ENCODE measurements at regions not wholly inside any gene's neighbourhood (a gene's known extent, or its start where the extent isn't known, plus 50 kb on each side); places are given as distances from the start of the nearest gene placed in this dataset.

DNA sequence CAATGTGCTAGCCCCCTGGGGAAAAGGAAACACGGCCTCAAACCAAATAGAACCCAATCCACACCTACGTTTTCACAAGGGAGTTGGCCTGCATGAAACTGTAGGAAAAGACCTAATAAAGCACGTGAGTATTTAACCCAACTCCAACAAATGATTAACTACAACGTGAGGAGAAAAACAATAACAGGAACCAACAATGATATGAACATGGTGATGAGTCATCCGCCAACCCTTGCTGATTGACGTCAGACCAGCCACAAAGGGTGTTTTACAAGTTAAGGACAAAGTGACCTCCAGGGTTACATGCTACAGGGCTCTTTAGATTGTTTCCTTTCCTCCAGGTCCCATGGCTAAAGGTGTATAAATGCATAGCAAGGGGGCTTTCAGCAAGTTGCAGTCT, 460.5 kb downstream of the COG6 start (continued):
- no peak for TF ChIP-seq MYC (IDR thresholded peaks at IDR 0.05; ENCODE audit: low read depth, low read length)
- TF ChIP-seq MYC (CRISPR knock-in tag; IDR thresholded peaks at IDR 0.05; ENCODE audit: borderline replicate concordance, low read depth), result no peak
- no peak for TF ChIP-seq SRSF1 (IDR thresholded peaks at IDR 0.05; ENCODE audit: low read depth, low read length)
- TF ChIP-seq, protein P1, sequence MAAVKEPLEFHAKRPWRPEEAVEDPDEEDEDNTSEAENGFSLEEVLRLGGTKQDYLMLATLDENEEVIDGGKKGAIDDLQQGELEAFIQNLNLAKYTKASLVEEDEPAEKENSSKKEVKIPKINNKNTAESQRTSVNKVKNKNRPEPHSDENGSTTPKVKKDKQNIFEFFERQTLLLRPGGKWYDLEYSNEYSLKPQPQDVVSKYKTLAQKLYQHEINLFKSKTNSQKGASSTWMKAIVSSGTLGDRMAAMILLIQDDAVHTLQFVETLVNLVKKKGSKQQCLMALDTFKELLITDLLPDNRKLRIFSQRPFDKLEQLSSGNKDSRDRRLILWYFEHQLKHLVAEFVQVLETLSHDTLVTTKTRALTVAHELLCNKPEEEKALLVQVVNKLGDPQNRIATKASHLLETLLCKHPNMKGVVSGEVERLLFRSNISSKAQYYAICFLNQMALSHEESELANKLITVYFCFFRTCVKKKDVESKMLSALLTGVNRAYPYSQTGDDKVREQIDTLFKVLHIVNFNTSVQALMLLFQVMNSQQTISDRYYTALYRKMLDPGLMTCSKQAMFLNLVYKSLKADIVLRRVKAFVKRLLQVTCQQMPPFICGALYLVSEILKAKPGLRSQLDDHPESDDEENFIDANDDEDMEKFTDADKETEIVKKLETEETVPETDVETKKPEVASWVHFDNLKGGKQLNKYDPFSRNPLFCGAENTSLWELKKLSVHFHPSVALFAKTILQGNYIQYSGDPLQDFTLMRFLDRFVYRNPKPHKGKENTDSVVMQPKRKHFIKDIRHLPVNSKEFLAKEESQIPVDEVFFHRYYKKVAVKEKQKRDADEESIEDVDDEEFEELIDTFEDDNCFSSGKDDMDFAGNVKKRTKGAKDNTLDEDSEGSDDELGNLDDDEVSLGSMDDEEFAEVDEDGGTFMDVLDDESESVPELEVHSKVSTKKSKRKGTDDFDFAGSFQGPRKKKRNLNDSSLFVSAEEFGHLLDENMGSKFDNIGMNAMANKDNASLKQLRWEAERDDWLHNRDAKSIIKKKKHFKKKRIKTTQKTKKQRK (IDR thresholded peaks at IDR 0.05; ENCODE audit: borderline replicate concordance, low read depth, low read length), result no peak
- no peak for TF ChIP-seq HMGXB4 (CRISPR knock-in tag; IDR thresholded peaks at IDR 0.05)
- no peak for TF ChIP-seq RBM34 (IDR thresholded peaks at IDR 0.05; ENCODE audit: borderline replicate concordance, insufficient read depth, low read length)
- no peak for TF ChIP-seq SMAD2 (IDR thresholded peaks at IDR 0.05; ENCODE audit: low read depth, low read length)
- TF ChIP-seq, protein P2, sequence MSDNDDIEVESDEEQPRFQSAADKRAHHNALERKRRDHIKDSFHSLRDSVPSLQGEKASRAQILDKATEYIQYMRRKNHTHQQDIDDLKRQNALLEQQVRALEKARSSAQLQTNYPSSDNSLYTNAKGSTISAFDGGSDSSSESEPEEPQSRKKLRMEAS (CRISPR knock-in tag; IDR thresholded peaks at IDR 0.05), result no peak
- no peak for TF ChIP-seq GATAD2A (IDR thresholded peaks at IDR 0.05)
- peak; percentile 66; the same call in 1 of the 2 replicates for TF ChIP-seq JUN (IDR thresholded peaks at IDR 0.05; ENCODE audit: borderline replicate concordance, low read depth, low read length)
- no peak for TF ChIP-seq JUN (CRISPR knock-in tag; IDR thresholded peaks at IDR 0.05; ENCODE audit: borderline replicate concordance)
- TF ChIP-seq, protein P3, sequence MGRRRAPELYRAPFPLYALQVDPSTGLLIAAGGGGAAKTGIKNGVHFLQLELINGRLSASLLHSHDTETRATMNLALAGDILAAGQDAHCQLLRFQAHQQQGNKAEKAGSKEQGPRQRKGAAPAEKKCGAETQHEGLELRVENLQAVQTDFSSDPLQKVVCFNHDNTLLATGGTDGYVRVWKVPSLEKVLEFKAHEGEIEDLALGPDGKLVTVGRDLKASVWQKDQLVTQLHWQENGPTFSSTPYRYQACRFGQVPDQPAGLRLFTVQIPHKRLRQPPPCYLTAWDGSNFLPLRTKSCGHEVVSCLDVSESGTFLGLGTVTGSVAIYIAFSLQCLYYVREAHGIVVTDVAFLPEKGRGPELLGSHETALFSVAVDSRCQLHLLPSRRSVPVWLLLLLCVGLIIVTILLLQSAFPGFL (CRISPR knock-in tag; IDR thresholded peaks at IDR 0.05), result no peak
- TF ChIP-seq WHSC1 (IDR thresholded peaks at IDR 0.05; ENCODE audit: low read length), result no peak
- no peak for TF ChIP-seq NR2C2 (CRISPR knock-in tag; IDR thresholded peaks at IDR 0.05)
- peak; percentile 51; the same call in 1 of the 2 replicates for TF ChIP-seq NR2C2 (tag; IDR thresholded peaks at IDR 0.05)
- TF ChIP-seq EWSR1 (IDR thresholded peaks at IDR 0.05; ENCODE audit: borderline replicate concordance, low read depth, partially characterized antibody), result no peak
- TF ChIP-seq THRAP3 (IDR thresholded peaks at IDR 0.05; ENCODE audit: borderline replicate concordance), result no peak
- no peak for TF ChIP-seq ZNF3 (CRISPR knock-in tag; IDR thresholded peaks at IDR 0.05)
- TF ChIP-seq CCAR2 (IDR thresholded peaks at IDR 0.05; ENCODE audit: low read depth, low read length), result no peak
- no peak for TF ChIP-seq ELF2 (CRISPR knock-in tag; IDR thresholded peaks at IDR 0.05)
- TF ChIP-seq NCOA2 (IDR thresholded peaks at IDR 0.05; ENCODE audit: partially characterized antibody in 2 of 2), result no peak
- TF ChIP-seq ZNF263 (CRISPR knock-in tag; IDR thresholded peaks at IDR 0.05; ENCODE audit: borderline replicate concordance), result no peak
- TF ChIP-seq POLR3G (IDR thresholded peaks at IDR 0.05; ENCODE audit: extremely low read depth, insufficient read length, insufficient replicate concordance), result no peak
- no peak for TF ChIP-seq ARHGAP35 (IDR thresholded peaks at IDR 0.05; ENCODE audit: partially characterized antibody)
- TF ChIP-seq ZNF695 (CRISPR knock-in tag; IDR thresholded peaks at IDR 0.05), result no peak
- TF ChIP-seq ZBTB17 (CRISPR knock-in tag; IDR thresholded peaks at IDR 0.05), result no peak
